HG03039 (cell line): ENCODE measurements at regions not wholly inside any gene's neighbourhood (a gene's known extent, or its start where the extent isn't known, plus 50 kb on each side); places are given as distances from the start of the nearest gene placed in this dataset.

Source experiments
- ATAC-seq: cut with Tn5 transposase; IDR thresholded peaks from one replicate; pipeline ENCODE4 v1.9.1; 2021; ENCODE audit warnings: mild to moderate bottlenecking, moderate library complexity; ENCODE audit not compliant: unreplicated experiment

DNA sequence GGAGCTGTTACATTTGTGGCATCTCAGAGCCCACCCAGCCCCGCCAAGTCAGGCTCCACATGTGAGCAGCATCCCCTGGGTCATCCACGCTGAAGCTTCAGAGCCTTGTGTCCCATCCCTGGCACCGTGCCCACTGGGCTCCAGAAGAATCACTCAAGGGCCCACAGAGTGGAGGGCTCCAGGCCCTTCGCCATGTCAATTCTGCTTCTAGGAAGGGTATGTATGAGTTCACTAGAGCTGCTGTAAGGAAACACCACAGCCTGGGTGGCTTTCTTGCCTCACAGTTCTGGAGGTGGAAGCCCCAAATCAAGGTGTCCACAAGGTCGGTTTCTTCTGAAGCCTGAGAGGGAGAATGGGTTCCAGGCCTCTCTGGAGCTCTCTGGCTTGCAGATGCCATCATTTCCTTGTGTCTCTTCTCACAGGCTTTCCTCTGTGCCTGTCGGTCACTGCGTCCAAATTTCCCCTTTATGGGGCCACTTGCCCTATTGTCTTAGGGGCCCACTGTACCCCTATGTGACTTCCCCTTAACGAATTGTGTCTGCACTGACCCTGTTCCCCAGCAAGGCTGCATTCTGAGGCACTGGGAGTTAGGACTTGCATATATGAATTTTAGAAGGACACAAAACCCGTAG lies 1476.0 kb downstream of the TBC1D22A start:
- no peak for ATAC-seq

GRCh38 chr22:48237466-48238283 lies 1475.2 kb downstream of the TBC1D22A start:
- no peak for ATAC-seq

DNA sequence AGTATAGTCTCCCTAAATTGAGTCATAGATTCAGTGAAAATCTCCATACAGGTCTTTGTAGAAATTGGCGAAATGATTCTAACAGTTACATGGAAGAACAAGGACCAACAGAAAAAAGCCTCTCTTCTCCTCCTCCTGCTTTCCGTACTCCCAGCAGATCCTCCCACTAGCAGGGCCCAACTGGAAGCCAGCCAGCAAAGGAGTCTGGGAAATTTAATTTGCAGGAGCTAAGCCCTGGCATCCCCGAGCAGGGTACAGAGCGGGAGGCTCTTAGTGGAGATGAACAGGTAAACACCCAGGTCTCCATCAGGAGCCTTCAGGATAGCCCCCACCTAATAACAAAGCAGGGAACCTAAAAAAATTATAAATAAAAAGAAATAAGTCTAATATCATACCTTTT lies 1473.8 kb downstream of the TBC1D22A start:
- no peak for ATAC-seq

DNA sequence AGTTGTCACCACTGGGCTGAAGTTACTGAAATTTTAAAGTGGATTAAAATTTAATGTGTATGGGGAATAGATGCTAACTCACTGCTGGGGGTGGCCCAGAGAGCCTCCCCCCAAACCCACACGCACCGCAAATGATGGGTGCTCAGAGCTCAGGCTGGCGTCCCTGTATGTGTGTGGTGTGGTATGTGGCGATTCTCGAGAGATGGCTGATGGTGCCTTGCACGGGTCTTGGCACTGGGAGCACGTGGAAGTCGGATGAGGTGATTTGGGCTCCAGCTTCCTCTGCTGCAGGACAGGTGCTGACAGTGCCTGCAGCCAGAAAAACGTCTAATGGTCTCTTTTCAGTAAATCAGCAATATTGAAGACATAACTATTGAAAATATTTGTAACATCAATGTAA lies 1473.3 kb downstream of the TBC1D22A start:
- no peak for ATAC-seq

DNA sequence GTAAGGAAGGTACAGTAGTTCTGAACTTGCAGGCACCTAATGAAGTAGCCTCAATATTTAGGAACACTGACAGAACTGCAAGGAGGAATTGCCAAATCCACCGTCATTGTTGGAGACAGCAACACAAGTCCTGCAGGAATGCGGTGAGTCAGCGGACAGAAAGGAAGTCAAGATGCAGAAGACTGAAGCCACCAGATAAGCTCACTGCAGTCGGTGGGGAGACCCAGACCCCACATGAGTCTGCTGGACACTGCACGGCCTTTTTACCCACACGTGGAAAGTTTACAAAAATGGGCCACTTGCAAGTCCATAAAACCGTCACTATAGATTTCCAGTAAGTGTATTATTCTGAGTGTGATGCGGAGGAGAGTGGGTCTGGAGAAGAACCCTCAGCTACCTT lies 1471.6 kb downstream of the TBC1D22A start:
- ATAC-seq: no peak

DNA sequence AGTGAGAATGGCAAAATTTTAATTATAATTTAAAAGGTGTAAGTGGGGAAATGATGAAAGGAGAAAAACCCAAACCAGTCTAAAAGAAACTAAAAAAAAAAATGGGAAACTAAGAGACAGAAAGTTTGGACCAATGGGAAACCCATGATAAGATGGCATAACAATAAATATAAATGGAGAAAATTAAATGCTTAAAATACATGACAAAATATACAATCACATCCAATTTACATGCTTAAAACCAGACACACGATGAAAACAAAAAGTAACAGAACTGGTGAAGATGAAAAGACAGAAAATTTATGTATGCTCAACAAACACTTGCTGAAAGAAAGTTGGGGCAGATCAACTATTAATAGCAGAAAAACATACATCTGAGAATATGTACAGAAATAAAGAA lies 1471.1 kb downstream of the TBC1D22A start:
- ATAC-seq: no peak

DNA sequence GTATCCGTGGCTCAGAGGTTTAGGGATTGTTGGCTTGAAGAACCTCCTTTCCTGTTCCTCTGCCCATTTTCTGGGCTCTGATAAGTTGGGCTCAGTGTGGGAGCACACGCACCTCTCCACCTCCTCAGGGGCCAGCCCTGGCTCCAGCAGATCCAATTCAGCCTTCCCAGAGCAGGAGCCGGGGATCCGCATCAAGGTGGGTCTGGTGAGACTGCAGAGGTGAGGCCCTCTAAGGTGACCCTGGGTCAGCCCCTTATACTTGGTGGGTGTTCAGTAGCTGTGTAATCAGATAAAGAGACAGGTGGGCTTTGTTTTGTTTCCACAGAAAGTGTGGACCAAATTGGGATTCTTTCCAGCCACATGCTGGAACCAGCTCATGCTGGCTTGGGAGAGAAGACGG lies 1466.0 kb downstream of the TBC1D22A start:
- ATAC-seq: no peak

DNA sequence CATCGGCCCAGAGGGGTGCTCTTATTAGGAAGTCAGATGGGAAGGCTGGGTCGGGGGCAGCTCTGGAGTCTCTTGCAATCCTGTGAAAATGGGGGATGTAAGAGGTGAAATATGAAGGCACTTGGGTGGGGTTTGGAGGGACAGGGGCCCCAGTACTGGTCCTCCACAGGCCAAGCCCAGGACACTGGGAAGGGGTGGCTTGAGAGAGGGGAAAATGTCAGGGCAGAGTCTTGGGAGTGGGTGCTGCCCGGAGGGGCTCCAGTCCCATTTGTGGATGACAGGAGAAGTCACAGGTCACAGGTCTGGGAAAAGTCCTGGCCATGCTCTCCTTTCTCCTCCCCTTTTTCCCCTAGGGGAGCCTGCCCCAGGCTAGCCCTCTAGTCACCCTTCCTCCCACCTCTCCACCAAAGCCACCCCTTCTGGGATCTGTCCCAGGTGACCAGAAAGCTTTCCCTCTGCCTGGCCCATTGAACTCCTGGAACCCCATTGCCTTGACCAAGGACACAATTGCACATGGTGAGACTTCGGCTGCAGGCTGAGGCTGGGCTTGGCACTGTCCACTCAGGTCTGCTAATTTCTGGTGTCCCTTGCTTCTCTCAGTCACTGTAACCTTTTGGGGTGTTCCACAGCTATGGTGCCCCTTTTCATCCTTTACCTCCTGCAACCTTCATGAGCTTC lies 1465.0 kb downstream of the TBC1D22A start:
- no peak for ATAC-seq

DNA sequence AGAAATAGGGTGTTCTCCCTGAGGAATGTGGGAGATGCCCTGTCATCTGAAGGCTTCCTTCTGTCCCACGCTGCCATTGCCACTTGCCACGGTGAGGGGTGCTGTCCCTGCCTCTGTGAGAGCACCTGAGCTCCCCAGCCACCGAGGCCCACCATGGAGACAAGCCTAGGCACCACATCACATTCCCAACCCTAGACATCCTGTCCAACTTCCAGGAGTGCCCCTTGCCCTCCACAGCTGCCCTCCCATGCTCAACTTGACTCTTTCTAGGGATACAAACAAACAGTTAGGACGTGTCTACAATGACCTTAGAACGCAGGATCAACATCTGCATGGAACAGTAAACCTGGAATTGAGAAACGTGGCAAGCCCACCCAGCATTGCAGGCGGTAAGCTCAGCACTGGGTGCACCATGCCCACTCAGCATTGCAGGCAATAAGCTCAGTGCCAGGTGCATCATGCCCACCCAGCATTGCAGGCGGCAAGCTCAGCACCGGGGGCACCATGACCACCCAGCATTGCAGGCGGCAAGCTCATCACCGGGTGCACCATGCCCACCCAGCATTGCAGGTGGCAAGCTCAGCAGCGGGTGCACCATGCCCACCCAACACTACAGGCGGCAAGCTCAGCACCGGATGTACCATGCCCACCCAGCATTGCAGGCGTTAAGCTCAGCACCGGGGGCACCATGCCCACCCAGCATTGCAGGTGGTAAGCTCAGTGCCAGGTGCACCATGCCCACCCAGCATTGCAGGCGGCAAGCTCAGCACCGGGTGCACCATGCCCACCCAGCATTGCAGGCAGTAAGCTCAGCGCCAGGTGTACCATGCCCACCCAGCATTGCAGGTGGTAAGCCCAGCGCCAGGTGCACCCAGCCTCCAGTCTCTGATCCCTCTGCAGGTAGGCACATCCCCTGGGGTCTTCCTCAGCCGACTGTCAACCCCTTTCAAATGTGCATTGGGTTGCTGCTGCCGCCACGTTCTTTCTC lies 1463.9 kb downstream of the TBC1D22A start:
- ATAC-seq: no peak

- no peak for ATAC-seq
These were observed 1461.9 kb downstream of the TBC1D22A start for GRCh38 chr22:48224332-48224731.

- ATAC-seq: no peak
These were observed 1461.2 kb downstream of the TBC1D22A start for GRCh38 chr22:48223488-48224190.

DNA sequence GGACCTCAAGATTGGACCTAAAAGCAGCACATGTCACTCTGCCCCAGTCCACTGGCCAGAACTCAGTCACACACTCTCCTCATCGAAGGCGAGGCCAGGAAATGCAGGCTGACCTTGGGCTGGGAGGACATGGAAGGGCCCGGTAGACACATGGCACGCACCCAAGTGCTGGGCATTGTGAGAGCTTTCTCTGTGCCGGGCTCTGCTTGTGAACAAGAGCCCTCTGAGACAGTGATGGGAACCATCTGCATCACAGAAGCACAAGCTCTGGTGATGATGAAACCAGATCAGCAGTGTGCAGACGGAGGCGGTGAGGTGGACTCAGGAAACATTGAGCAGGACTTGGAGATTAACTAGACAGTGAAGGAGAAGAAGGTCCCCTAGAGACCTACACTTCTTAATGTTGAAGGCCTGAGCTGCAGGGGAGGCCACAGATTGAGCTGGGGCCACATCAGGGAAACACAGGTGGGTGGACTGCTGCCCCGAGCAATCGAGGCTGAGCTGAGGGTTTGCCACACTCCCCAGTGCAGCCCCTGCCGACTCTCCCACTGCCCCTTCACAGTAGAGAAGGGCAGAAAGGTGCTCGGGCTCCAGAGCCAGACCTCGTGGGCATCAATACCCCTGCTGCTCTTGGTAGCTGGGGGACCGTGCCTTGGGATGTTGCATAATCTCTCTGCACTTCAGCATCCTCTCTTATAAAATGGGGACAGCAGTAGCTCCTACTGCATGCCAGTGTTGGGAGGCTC lies 1460.5 kb downstream of the TBC1D22A start:
- no peak for ATAC-seq

DNA sequence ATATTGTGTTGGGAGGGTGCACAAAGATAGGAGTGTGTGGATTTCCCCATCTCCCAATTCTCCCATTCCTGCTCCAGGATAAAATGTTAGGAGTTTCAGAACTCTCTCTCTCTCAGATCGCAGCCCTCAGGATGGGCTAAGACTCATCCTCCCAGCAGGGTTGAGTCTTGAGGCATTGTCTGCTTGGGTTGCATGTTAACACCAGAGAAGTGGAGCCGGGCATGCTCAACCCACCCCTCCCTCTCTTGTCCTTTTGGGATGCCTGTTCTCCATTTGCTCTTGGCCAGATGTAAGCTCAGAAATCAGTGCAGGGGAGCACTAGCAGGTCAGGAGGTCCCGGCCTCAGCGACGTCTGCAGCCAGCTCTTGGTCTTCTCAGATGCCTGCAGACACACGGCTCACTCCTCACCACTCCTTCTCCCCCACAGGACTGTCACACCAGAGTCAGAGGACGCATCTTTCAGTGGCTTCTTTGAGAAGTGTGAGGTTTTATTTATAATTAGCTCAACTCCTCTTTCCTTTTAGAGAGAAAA lies 1456.5 kb downstream of the TBC1D22A start:
- ATAC-seq: no peak

DNA sequence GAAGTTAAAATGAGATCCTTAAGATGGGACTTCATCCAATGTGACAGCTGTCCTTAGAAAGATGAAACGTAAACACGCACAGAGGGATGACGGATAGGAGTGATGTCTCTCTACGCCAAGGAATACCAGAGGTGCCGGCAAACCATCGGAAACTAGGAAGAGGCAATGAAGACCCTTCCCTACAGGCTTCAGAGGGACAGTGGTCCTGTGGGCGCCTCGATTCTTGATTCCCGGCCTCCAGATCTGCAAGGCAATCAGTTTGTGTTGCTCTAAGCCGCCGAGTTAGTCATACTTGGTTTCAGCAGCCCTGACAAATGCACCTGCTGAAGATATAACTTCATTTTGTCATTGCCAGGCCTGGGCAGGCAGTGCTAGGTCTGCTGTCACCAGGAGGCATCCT lies 1455.1 kb downstream of the TBC1D22A start:
- no peak for ATAC-seq

- no peak for ATAC-seq
These were observed 1450.3 kb downstream of the TBC1D22A start for GRCh38 chr22:48212727-48213126.

- ATAC-seq: no peak
These were observed 1448.4 kb downstream of the TBC1D22A start for GRCh38 chr22:48210812-48211211.

GRCh38 chr22:48210198-48210580 lies 1447.7 kb downstream of the TBC1D22A start:
- ATAC-seq: no peak

DNA sequence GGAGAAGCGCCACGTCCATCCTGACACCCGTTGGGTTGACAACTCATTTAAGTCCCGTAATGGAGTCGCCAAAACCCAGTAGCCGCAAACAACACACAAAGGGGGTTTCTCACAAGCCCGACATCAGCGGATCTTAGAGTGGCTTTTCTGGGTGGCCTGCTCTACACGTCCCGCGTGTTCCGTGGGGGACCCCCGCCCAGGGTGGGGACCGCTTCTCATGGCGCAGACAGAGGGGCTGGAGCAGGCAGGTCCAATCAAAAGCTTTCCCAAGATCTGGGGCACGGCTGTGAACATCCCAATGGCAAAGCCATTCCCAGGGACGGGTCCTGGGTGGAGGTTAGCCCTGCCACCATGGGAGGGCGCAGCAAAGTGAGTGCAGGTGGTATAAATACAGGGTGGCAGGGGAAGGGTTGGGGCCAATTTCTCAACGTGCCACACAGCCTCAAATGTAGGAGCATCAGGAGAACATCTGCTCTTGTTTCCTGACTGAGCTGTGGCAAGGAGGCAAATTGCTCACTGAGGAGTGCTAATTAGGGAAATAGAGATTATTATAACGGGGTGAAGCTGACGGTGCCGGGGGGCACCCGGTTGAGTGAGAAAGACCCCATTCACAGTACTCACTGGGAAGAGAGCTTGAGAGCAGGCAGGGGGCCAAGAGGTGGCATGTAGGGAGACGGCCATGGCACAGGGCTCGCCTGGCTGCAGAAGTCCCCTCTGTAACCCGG lies 1447.2 kb downstream of the TBC1D22A start:
- ATAC-seq: no peak

DNA sequence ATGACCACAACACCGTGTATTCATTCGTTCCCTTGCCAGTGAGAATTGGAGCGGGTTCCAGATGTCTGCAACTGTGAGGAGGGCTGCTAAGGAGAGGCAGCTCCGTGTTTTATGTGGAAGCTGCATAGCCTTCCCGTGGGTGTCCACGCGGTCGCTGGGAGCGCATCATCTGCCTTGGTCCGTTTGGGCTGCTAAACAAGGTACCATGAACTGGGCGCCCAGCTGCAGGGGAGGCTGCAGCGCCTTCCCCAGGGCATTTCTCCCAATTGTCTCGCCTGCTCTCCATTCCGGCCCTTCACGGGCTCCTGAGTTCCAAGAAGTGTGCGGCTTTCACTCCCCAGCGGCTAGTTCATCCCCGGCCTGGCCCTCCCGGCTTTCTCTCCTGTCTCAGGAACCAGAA lies 1446.4 kb downstream of the TBC1D22A start:
- no peak for ATAC-seq
